ENCODE measurements at regions not wholly inside any gene's neighbourhood (a gene's known extent, or its start where the extent isn't known, plus 50 kb on each side); places are given as distances from the start of the nearest gene placed in this dataset.

DNA sequence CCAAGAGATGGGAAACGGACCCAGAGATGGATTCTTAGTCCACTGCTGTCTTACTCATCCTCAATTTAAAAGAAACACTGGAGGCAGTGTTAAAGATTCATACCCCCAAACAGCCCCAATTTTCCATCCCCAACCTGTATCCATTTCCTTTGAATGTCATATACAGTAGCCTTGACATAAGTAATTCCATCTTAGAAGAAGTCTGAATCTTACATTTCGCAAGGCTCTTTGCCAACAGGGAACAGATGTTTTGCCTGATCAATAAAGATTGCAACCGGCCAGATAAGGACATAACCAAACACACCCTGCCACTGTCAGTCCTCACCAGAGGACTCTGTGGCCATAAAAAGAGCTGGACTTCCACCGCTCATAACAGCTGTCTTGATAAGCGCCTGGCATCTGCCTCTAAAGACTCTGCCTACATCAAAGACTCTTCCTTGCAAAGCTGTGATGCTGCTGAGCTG is 59.0 kb upstream of the MED9 start:
- no peak for DNase-seq

DNA sequence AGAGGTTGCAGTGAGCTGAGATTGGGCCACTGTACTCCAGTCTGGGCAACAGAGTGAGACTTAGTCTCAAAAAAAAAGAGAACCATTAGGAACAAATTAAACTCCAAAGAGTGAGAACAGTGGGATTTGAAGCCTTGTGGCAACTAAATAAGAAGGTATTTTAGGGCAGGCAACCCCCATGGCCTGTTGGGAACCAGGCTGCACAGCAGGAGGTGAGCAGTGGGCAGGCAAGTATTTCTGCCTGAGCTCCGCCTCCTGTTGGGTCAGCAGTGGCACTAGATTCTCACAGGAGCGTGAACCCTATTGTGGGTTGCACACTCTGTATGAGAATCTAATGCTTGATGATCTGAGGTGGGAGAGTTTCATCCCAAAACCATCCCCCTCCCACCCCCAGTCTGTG is 57.6 kb upstream of the MED9 start:
- no peak for DNase-seq

DNA sequence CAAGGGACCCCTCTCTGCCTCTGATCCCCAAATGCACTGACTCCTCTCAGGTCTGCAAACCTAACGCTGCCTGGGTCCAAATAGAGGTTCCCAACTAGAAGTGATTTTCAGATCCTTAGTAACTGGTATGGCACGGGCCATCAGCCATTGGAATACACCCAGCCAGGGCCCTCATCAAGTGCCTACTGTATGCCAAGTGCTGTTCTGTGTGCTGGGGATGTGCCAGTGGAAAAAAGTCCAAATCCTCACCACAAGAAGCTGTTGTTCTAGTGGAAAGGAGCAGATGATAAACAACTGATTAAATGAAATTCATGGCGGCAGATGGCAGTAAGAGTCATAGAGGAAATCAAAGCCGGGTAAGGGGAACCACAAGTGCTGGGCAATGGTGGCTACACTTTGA is 57.2 kb upstream of the MED9 start:
- no peak for DNase-seq

DNA sequence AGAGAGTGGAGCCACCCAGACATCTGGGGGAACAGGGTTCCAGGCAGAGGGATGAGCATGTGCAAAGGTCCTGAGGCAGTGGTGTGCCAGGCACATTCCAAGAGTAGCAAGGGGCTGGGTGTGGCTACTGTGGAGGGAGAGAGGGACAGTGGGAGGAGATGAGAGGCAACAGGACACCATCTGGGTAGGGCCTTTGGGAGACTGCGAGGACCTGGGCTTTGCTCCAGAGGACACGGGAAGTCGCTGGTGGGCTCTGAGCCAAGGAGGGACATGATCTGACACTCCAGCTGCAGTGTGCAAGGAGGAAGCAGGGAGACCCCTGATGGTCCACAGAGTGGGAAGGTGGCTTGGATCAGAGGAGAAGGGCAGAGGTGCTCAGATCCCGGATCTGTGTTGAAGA is 56.7 kb upstream of the MED9 start:
- DNase-seq: no peak

DNA sequence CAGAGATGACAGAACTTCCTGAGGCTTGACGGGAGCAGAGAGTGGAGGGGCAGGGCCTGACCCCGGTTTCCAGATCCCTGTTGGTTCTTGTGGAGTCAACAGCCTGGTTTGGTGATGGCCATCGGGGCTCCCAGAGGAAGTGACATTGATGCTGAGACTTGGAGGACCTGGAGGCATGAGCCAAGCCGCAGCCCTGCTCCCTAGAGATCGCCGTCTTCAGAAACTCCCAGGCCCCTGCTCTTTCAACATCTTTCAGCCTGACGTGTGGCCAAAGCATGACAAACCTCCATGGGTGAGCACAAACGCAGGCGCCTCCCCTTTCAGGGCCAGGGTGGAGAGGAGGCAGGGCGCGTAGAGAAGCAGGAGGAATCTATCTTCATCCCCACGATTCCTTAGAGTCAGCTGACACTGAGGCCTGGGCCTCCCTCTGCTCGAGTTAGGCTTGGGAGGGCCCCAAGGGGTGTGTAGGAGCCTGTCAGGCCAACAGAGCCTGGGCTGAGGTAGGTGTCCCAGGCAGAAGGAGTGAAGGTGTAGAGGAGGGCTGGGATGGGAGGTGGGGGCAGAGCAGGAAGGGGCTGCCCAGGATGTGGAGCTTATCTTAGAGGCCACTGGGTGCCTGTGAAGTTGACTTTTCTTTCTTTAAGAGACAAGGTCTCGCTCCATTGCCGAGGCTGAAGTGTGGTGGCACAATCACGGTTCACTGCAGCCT is 56.1 kb upstream of the MED9 start:
- no peak for DNase-seq

DNA sequence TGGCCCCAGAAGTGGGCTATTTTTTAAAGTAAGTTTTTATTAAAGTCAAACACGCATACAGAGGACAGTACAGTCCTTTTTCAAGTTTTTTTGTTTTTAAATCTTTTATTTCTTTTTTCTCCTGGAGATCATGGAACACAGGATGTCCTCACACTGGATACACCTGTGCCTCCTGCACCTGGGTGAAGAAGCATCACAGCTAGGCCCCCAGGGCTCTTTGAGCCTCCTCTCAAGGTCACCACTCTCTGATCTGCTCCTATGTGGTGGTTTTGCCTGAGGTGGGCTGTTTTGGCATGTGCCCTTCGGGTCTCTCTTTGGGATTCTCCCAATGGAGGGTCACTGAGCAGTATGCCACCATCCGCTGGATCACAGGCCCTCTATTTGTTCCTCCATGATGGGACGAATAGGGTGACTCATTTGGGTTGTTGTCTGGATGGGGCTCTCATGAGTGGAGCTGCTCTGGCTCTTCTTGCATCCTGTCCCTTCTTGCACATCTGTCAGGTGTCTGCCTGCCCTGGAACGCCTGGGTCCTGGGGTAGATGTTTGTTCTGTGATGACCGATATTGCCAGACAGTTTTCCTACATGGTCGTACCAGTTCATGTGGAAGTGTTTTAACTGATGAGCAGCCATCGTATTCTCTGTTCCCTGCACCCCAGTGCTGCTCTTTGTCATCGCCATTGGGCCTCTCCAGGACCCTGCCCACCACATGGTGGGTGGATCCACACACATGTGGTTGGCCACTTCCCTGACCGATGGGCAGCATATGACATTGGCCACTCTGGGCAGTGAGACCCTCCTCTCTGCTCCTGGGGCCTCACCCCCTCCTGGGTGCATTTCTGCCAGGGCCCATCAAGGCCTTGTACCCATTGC is 55.2 kb upstream of the MED9 start:
- no peak for DNase-seq

DNA sequence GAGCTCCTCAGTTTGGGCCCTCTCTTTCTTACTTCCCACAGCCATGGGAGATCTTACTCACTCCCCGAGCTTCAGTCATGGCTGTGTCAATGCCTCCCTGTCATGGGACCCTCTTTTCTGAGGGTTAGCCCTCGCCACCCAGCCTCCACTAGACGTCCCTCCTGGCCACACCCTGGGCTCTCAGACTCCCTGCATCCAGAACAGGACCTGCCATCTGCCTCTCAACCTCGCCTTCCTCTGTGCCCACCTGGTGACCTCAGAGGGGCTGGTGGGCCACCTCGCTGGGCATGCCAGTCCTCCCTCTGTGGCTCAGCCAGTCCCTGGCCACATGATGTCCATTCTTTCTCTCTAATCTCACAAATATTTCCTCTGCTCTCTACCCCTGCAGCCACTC is 54.6 kb upstream of the MED9 start:
- no peak for DNase-seq

DNA sequence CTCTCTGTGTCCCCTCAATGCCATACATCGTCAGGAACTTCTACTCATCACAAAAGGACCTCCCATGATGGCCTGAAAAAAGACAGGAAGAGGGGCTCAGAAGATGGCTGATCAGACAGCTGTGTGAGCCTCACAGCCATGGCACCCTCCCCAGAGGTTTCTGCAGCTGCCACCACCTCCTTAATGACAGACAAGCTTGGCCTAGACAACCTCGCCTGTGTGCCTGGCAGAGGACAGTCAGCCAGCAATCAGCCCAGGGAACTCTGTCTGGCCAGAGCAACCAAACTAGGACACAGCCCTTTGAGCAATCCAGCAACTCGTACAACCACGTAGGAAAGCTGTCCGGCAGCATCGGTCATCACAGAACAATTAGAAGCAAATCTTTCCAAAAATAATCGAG is 54.2 kb upstream of the MED9 start:
- DNase-seq: no peak

DNA sequence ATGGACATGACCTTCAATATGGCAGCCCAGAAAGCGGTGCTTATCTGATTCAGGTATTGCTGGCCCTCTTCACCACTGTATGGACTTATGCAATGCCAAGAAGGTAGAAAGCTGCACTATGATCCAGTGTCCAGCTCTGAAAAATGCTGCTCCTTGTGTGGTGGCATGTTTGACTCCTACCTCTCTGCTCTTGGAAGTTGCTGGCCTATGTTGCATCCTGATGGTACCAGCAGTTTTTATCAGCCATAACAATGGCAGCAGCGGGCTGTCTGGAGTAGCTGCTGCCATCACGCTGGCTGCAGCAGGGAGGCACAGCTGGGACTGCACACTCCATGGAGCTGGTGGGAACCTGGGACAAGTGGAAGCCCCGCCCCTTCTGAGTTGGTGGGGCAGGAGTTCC is 53.1 kb upstream of the MED9 start:
- no peak for DNase-seq

DNA sequence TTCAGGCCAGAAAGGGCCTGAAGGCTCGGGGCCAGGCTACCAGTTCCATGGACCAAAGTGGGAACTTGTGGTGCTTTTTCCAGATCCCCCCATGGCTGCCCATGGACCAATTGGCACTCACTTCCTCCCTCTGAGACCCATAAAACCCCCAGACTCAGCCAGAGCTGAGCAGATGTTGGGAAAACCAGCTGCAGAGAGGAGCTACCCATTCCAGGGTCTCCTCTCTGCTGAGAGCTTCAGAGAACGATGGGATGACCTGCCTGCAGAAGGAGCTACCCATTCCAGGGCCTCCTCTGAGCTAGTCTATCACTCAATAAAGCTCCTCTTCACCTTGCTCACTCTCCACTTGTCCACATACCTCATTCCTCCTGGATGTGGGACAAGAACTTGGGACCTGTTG is 52.2 kb upstream of the MED9 start:
- DNase-seq: no peak

DNA sequence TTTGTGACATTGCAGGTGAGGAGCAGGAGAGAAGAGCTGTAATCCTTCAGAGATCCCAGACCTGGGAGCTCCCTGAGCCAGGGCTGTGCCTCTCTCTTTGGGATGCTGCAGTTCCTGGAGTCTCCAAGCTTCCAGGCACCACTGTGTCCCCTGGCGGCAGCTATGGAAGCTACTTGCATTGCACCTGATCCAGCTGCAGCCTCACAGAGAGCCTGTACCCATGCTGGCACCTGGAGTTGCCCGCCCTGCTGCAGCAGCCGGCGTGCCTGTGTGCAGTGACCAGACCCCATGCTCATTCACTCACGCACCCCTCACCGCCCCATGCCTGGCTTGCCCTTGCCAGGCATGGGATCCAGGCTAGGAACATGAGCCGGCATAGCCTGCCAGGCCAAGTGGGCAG is 51.8 kb upstream of the MED9 start:
- DNase-seq: no peak

DNA sequence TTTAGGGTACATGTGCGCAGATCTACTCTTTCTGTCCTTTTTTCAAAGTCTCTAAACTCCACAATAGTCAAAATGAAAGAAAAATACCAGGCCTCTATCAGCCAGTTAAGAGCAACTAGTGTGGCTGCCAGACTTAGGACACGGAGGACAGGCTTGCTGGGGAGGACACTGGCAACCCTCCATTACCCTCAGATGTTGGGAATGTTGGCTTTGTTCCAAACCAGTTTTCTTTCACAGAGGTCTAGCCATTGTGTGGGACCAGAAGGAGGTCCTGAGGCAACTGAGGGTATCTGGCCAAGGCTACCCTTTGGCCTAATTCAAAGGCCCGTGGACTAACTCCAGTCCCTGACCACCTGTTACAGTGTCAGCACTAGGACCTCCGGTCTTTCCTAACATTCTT is 51.2 kb upstream of the MED9 start:
- DNase-seq: no peak

DNA sequence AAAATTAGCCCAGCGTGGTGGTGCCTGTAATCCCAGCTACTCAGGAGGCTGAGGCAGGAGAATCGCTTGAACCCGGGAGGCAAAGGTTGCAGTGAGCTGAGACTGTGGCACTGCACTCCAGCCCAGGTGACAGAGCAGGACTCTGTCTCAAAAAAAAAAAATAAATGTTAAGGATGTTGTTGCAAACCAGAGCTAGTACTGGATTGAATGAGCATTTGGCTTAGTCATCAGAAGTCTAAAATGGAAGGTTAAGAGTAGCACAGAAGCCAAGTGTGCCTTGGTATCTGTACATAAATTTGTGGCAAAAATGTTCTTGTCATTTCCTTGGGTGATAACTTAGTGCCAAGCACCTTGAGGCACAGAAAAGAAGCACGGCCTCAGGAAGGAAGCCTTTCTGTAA is 50.6 kb upstream of the MED9 start:
- no peak for DNase-seq
